GM12873 (cell line): ENCODE measurements at regions not wholly inside any gene's neighbourhood (a gene's known extent, or its start where the extent isn't known, plus 50 kb on each side); places are given as distances from the start of the nearest gene placed in this dataset.

Experiments used
- CTCF ChIP-seq: IDR thresholded peaks from 2 replicates; pipeline ENCODE4 v1.5.1; 2012; ENCODE audit warnings: low read depth, mild to moderate bottlenecking, moderate library complexity, low read length, control low read depth; ENCODE audit not compliant: insufficient read depth; ENCODE audit errors: missing control alignments

- TF ChIP-seq CTCF = no peak
Measured at GRCh38 chr10:78846071-78846470, 222.7 kb upstream of the ZMIZ1 start.

- no peak for TF ChIP-seq CTCF
Measured at GRCh38 chr10:78846760-78847159, 222.0 kb upstream of the ZMIZ1 start.

- TF ChIP-seq CTCF = no peak
Measured at GRCh38 chr10:78847485-78847884, 221.3 kb upstream of the ZMIZ1 start.

GRCh38 chr10:78849115-78849514 is 219.7 kb upstream of the ZMIZ1 start:
- no peak for TF ChIP-seq CTCF

- no peak for TF ChIP-seq CTCF
Measured at GRCh38 chr10:78849731-78850130, 219.0 kb upstream of the ZMIZ1 start.

- TF ChIP-seq CTCF = no peak
Measured at GRCh38 chr10:78850644-78851435, 217.9 kb upstream of the ZMIZ1 start.

GRCh38 chr10:78851647-78852046 is 217.1 kb upstream of the ZMIZ1 start:
- no peak for TF ChIP-seq CTCF
